Esophagus squamous epithelium (tissue), 5 donors: ENCODE measurements at regions not wholly inside any gene's neighbourhood (a gene's known extent, or its start where the extent isn't known, plus 50 kb on each side); places are given as distances from the start of the nearest gene placed in this dataset.

Source experiments
- DNase-seq: peaks from one replicate; lab custom pipeline; 2025; lab: John Stamatoyannopoulos, UW
- H3K27ac ChIP-seq, 4 donors: fragments of 200-600 bp; sonication (generic); one replicate each; pipeline ENCODE4 v1.5.1; 2016 to 2019; ENCODE audit warnings: mild to moderate bottlenecking in 1 of 4
- H3K27me3 ChIP-seq, 4 donors: fragments of 200-600 bp; sonication (generic); 1 replicate in 3 of 4; 2 replicates in 1 of 4; pipeline versions ENCODE4 v1.5.1 to v1.6.0; 2017 to 2021; ENCODE audit warnings: antibody characterized with exemption in 1 of 4
- H3K36me3 ChIP-seq, 3 donors: fragments of 200-600 bp; sonication (generic); one replicate each; pipeline ENCODE4 v1.5.1; 2016 to 2019
- H3K4me1 ChIP-seq, 3 donors: fragments of 200-600 bp; sonication (generic); one replicate each; pipeline ENCODE4 v1.5.1; 2017 to 2019
- H3K4me3 ChIP-seq, 4 donors: fragments of 200-600 bp; sonication (generic); 1 replicate in 3 of 4; 2 replicates in 1 of 4; pipeline ENCODE4 v1.5.1; 2016 to 2019; ENCODE audit warnings: mild to moderate bottlenecking in 2 of 4, moderate library complexity in 1 of 4
- H3K9me3 ChIP-seq, 3 donors: fragments of 200-600 bp; sonication (generic); one replicate each; pipeline ENCODE4 v1.5.1; 2016 to 2019
- POLR2A ChIP-seq, 4 donors: fragments of 450-650 bp; IDR thresholded peaks; one replicate each; pipeline ENCODE4 v1.6.1; 2017; ENCODE audit warnings: antibody characterized with exemption in 4 of 4, mild to moderate bottlenecking in 4 of 4, moderate library complexity in 3 of 4
- WGBS, 2 donors: methylation state at CpG; one replicate each; pipeline ENCODE4 v1.1.5; 2018; 5-methylcytosine and 5-hydroxymethylcytosine counted together
- intact Hi-C: fragments of 100-400 bp; cut with DNase I; formaldehyde crosslinking; loops from one replicate; pipeline ENCODE4 v1.15.0; 2022
- TF ChIP-seq, protein P1 (sequence below), 6 experiments: fragments of 450-650 bp in 4 of 6; fragments of 200-600 bp in 2 of 6; sonication (generic) in 2 of 6; IDR thresholded peaks; one replicate each; pipeline ENCODE4 v1.5.1; 2016 to 2019; ENCODE audit warnings: antibody characterized with exemption in 6 of 6, mild to moderate bottlenecking in 4 of 6, moderate library complexity in 4 of 6
- donor health status: DM: yes; HTN: yes; CAD: no.

DNA sequence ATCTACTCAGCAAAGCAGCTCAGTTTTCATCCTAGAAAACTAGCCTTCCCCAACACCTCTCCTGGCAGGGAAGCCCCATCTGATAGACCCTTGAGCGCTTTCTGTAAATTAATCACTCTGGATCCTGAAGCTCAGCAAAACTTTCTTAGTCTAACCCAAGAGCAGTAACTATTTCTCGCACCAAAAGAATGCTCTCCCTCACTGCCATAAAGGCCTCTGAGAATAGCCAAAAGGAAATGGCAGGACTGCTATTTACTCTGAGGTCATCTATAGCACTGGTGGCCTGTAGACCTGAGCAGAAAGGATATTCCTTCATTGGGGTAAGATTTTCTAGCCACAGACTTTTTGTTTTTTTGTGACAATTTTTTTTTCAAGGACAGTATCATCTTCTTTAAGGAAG lies 345.8 kb upstream of the ADAMTS9 start:
- 75 to 94% methylated on average over 2 of the region's 2 CpGs for WGBS, 2 donors
- TF ChIP-seq, protein P1, sequence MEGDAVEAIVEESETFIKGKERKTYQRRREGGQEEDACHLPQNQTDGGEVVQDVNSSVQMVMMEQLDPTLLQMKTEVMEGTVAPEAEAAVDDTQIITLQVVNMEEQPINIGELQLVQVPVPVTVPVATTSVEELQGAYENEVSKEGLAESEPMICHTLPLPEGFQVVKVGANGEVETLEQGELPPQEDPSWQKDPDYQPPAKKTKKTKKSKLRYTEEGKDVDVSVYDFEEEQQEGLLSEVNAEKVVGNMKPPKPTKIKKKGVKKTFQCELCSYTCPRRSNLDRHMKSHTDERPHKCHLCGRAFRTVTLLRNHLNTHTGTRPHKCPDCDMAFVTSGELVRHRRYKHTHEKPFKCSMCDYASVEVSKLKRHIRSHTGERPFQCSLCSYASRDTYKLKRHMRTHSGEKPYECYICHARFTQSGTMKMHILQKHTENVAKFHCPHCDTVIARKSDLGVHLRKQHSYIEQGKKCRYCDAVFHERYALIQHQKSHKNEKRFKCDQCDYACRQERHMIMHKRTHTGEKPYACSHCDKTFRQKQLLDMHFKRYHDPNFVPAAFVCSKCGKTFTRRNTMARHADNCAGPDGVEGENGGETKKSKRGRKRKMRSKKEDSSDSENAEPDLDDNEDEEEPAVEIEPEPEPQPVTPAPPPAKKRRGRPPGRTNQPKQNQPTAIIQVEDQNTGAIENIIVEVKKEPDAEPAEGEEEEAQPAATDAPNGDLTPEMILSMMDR (IDR thresholded peaks at IDR 0.05), result no peak
- no peak for TF ChIP-seq POLR2A (IDR thresholded peaks at IDR 0.05)
- intact Hi-C loops, result no loop called here

DNA sequence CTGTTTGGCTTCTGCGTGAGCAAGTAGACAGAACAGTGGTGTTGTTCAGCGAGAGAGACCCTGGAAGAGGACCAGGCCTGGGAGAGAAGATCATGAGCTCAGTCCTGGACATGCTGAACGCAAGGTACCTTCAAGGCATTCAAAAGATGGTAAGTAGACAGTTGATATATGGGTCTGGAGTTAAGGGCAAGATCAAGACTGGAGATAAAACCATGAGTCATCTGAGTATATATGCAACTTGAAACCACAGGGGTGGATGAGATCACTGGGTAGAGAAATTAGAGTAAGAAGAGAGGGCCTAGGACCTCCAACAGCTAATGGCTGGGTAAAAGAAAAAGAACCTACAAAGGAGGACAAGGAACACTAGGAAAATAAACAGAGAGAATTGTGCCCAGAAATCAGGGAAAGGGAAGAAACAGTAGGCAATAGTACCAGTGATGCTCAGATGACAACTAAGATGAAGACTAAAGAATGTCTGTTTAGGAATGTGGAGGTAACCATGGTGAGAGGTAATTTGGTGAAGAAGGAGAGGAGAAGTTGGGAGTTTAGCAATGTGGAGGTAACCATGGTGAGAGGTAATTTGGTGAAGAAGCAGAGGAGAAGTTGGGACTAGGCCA lies 343.2 kb upstream of the ADAMTS9 start:
- no peaks in the 10 kb centered on the region for H3K9me3 ChIP-seq
- H3K36me3 ChIP-seq, result no peaks in the 10 kb centered on the region
- no peak overlapping the region for H3K27ac ChIP-seq
- TF ChIP-seq POLR2A (IDR thresholded peaks at IDR 0.05), result no peak
- TF ChIP-seq, protein P1 (IDR thresholded peaks at IDR 0.05), result no peak
- no peak for DNase-seq
- H3K27me3 ChIP-seq, result no peaks in the 10 kb centered on the region
- intact Hi-C loops, result no loop called here
- no peak overlapping the region for H3K4me3 ChIP-seq
- H3K4me1 ChIP-seq, result no peaks in the 10 kb centered on the region
- WGBS, 2 donors, result 59 to 82% methylated on average over 3 of the region's 3 CpGs

More for the DNA sequence above, 345.8 kb upstream of the ADAMTS9 start:
- DNase-seq, result no peak
- Histone ChIP-seq H3K27me3 (no peaks in the 10 kb centered on the region), H3K4me3 (no peak overlapping the region), H3K36me3 (no peaks in the 10 kb centered on the region), H3K9me3 (no peaks in the 10 kb centered on the region), H3K27ac (no peak overlapping the region), H3K4me1 (no peaks in the 10 kb centered on the region)

DNA sequence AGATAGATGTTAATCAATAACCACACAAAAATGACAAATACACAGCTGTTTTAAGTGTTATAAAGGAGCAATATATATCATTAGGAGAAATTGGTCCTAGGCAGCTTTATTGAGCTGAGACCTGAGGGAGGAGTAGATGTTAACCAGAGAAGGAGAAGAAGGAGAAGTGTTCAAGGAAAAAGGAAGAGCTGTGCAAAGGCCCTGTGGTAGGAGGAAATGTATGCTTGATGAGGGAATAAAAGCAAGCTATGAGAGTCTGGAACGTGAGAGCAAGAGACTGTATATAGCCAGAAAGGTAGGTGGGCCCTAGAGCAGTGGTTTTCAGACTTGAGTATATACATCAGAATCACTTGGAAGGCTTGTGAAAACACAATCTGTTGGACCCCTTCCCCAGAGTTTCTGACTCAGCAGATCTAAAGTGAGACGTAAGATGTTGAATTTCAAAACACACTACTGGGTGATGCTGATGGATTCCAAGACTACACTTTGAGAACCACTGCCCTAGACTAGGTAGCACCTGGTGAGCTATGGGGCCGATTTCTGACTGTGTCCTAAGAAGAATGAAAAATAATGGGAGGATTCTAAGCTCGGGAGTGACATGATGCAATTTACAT lies 342.3 kb upstream of the ADAMTS9 start:
- intact Hi-C loops, result no loop called here
- Histone ChIP-seq H3K27me3 (no peaks in the 10 kb centered on the region), H3K9me3 (no peaks in the 10 kb centered on the region), H3K36me3 (no peaks in the 10 kb centered on the region), H3K27ac (no peak overlapping the region), H3K4me3 (no peak overlapping the region), H3K4me1 (no peaks in the 10 kb centered on the region)
- DNase-seq, result no peak
- TF ChIP-seq, protein P1 (IDR thresholded peaks at IDR 0.05), result no peak
- TF ChIP-seq POLR2A (IDR thresholded peaks at IDR 0.05), result no peak
- WGBS, 2 donors, result 71 to 82% methylated on average over 4 of the region's 4 CpGs

DNA sequence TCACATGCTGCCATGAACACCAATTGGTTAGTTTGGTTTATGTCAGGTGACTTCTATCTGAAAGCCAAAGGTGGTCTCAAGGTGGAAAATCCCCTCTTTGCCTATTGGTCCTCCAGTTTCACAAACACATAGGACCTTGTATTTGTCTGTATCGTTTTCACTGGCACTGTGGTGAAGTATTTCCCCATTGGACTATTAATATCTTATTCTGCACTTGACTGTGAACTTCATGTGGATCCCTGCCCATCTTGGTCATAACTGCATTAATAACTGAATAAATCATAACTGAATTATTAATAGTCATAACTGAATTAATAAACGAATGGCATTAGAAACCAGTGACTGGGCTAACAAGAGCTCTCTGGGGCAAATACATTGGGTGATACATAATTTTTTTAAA lies 341.3 kb upstream of the ADAMTS9 start:
- Histone ChIP-seq H3K4me3 (no peak overlapping the region), H3K4me1 (no peaks in the 10 kb centered on the region), H3K27ac (no peak overlapping the region), H3K36me3 (no peaks in the 10 kb centered on the region), H3K27me3 (no peaks in the 10 kb centered on the region), H3K9me3 (no peaks in the 10 kb centered on the region)
- DNase-seq, result no peak
- TF ChIP-seq, protein P1 (IDR thresholded peaks at IDR 0.05), result no peak
- no peak for TF ChIP-seq POLR2A (IDR thresholded peaks at IDR 0.05)
- intact Hi-C loops, result no loop called here
- 83% methylated on average over 2 of the region's 2 CpGs for WGBS, 2 donors

DNA sequence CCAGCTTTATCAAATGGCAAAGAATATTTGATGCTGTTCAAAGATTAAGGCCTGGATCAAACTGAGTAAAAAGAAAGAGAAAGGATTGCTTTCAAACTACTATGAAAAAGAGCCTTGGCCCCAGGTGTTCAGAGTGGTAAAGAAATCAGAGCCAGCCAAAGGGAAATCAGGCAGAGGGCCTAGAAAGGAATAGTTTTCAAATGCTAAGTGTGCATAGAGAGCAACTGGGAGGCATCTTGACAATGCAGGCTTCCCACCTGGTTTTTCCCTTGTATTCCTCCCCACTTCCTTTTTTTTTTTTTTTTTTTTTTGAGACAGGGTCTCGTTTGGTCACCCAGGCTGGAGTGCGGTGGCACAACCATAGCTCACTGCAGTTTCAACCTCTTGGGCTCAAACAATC lies 340.2 kb upstream of the ADAMTS9 start:
- Histone ChIP-seq H3K4me1 (no peaks in the 10 kb centered on the region), H3K36me3 (no peaks in the 10 kb centered on the region), H3K4me3 (no peak overlapping the region), H3K27ac (no peak overlapping the region), H3K9me3 (no peaks in the 10 kb centered on the region), H3K27me3 (no peaks in the 10 kb centered on the region)
- DNase-seq, result no peak
- TF ChIP-seq, protein P1 (IDR thresholded peaks at IDR 0.05), result no peak
- TF ChIP-seq POLR2A (IDR thresholded peaks at IDR 0.05), result no peak
- intact Hi-C loops, result no loop called here
- 90 to 100% methylated on average over 2 of the region's 2 CpGs for WGBS, 2 donors
